ENCODE measurements at regions not wholly inside any gene's neighbourhood (a gene's known extent, or its start where the extent isn't known, plus 50 kb on each side); places are given as distances from the start of the nearest gene placed in this dataset.

GRCh38 chr10:123463698-123464097, 202.5 kb upstream of the GPR26 start:
- no peak for TF ChIP-seq GABPA (IDR thresholded peaks at IDR 0.05; ENCODE audit: low read depth)
- no peak for TF ChIP-seq SPI1 (IDR thresholded peaks at IDR 0.05; ENCODE audit: borderline replicate concordance, low read depth)
- no peak for TF ChIP-seq REST (IDR thresholded peaks at IDR 0.05; ENCODE audit: insufficient replicate concordance, low read depth)
- TF ChIP-seq CTCF (IDR thresholded peaks at IDR 0.05; ENCODE audit: insufficient read depth, low read length) = no peak
- TF ChIP-seq POLR2AphosphoS5 (IDR thresholded peaks at IDR 0.05; ENCODE audit: low read depth) = no peak
- H3K27me3 ChIP-seq (ENCODE audit: insufficient read depth, poor library complexity, severe bottlenecking) = no peaks in the 10 kb centered on the region

GRCh38 chr10:123464430-123465323, 201.5 kb upstream of the GPR26 start:
- Histone ChIP-seq H3K27me3 (ENCODE audit: insufficient read depth, poor library complexity, severe bottlenecking) (no peaks in the 10 kb centered on the region), H3K4me3 (replicated peaks; ENCODE audit: insufficient read depth, low read length) (no peak overlapping the region), H3K27ac (replicated peaks) (peak overlapping the region; percentile 57)
- DNase-seq (ENCODE audit: low read depth in 1 of 2, low spot score in 1 of 2) = peak; percentile 6 to 76
- TF ChIP-seq SPI1 (IDR thresholded peaks at IDR 0.05; ENCODE audit: borderline replicate concordance, low read depth) (peak; percentile 77), CTCF (IDR thresholded peaks at IDR 0.05; ENCODE audit: insufficient read depth, low read length) (no peak)

More at GRCh38 chr10:123463698-123464097, 202.5 kb upstream of the GPR26 start:
- peak overlapping the region; percentile 57 for H3K27ac ChIP-seq (replicated peaks)
- no peak for DNase-seq (ENCODE audit: low read depth in 1 of 2, low spot score in 1 of 2)
- no peak overlapping the region for H3K4me3 ChIP-seq (replicated peaks; ENCODE audit: insufficient read depth, low read length)

- no peak overlapping the region for H3K27ac ChIP-seq (replicated peaks)
- no peak overlapping the region for H3K4me3 ChIP-seq (replicated peaks; ENCODE audit: insufficient read depth, low read length)
- no peaks in the 10 kb centered on the region for H3K27me3 ChIP-seq (ENCODE audit: insufficient read depth, poor library complexity, severe bottlenecking)
- no peak for DNase-seq (ENCODE audit: low read depth in 1 of 2, low spot score in 1 of 2)
- TF ChIP-seq POLR2AphosphoS5 (IDR thresholded peaks at IDR 0.05; ENCODE audit: low read depth) (no peak), GABPA (IDR thresholded peaks at IDR 0.05; ENCODE audit: low read depth) (no peak), SPI1 (IDR thresholded peaks at IDR 0.05; ENCODE audit: borderline replicate concordance, low read depth) (no peak), CTCF (IDR thresholded peaks at IDR 0.05; ENCODE audit: insufficient read depth, low read length) (no peak)
These were observed 195.7 kb upstream of the GPR26 start for GRCh38 chr10:123470336-123470921.

- DNase-seq (ENCODE audit: low read depth in 1 of 2, low spot score in 1 of 2) = no peak
- no peak overlapping the region for H3K4me3 ChIP-seq (replicated peaks; ENCODE audit: insufficient read depth, low read length)
- H3K27ac ChIP-seq (replicated peaks) = no peak overlapping the region
- TF ChIP-seq SPI1 (IDR thresholded peaks at IDR 0.05; ENCODE audit: borderline replicate concordance, low read depth) = no peak
- no peaks in the 10 kb centered on the region for H3K27me3 ChIP-seq (ENCODE audit: insufficient read depth, poor library complexity, severe bottlenecking)
These were observed 194.3 kb upstream of the GPR26 start for GRCh38 chr10:123471811-123472210.

GRCh38 chr10:123472606-123473005, 193.5 kb upstream of the GPR26 start:
- no peak overlapping the region for H3K27ac ChIP-seq (replicated peaks)
- no peak for DNase-seq (ENCODE audit: low read depth in 1 of 2, low spot score in 1 of 2)
- no peak overlapping the region for H3K4me3 ChIP-seq (replicated peaks; ENCODE audit: insufficient read depth, low read length)
- H3K27me3 ChIP-seq (ENCODE audit: insufficient read depth, poor library complexity, severe bottlenecking) = no peaks in the 10 kb centered on the region
- TF ChIP-seq REST (IDR thresholded peaks at IDR 0.05; ENCODE audit: insufficient replicate concordance, low read depth) (no peak), POLR2AphosphoS5 (IDR thresholded peaks at IDR 0.05; ENCODE audit: low read depth) (no peak), SPI1 (IDR thresholded peaks at IDR 0.05; ENCODE audit: borderline replicate concordance, low read depth) (no peak), GABPA (IDR thresholded peaks at IDR 0.05; ENCODE audit: low read depth) (no peak), CTCF (IDR thresholded peaks at IDR 0.05; ENCODE audit: insufficient read depth, low read length) (no peak)
